Spleen (tissue), 11 donors: ENCODE measurements at regions not wholly inside any gene's neighbourhood (a gene's known extent, or its start where the extent isn't known, plus 50 kb on each side); places are given as distances from the start of the nearest gene placed in this dataset.

ENCODE experiments used
- DNase-seq: peaks from one replicate; pipeline ENCODE4 v3.0.0-alpha.2; 2020
- H3K27ac ChIP-seq, 8 donors: fragments of 200-600 bp; sonication (generic) in 7 of 8; 1 replicate in 4 of 8; 2 replicates in 4 of 8; pipeline versions ENCODE4 v1.5.0 to v1.8.0; 2016 to 2021; ENCODE audit warnings: inconsistent platforms in 4 of 8, mild to moderate bottlenecking in 4 of 8, moderate library complexity in 1 of 8
- H3K27me3 ChIP-seq, 7 donors: fragments of 200-600 bp; sonication (generic) in 6 of 7; replicated peaks in 1 of 7; 1 replicate in 4 of 7; 2 replicates in 3 of 7; pipeline versions ENCODE4 v1.5.0 to v1.8.0; 2016 to 2021; ENCODE audit warnings: inconsistent platforms in 3 of 7, mild to moderate bottlenecking in 1 of 7
- H3K36me3 ChIP-seq, 6 donors: fragments of 200-600 bp; sonication (generic) in 5 of 6; 1 replicate in 4 of 6; 2 replicates in 2 of 6; pipeline versions ENCODE4 v1.5.0 to v1.8.0; 2016 to 2021; ENCODE audit warnings: inconsistent platforms in 2 of 6
- H3K4me1 ChIP-seq, 6 donors: fragments of 200-600 bp; sonication (generic) in 5 of 6; 1 replicate in 3 of 6; 2 replicates in 3 of 6; pipeline versions ENCODE4 v1.5.0 to v1.8.0; 2016 to 2021; ENCODE audit warnings: inconsistent platforms in 3 of 6
- H3K4me3 ChIP-seq, 8 donors: fragments of 200-600 bp; sonication (generic) in 7 of 8; 1 replicate in 4 of 8; 2 replicates in 4 of 8; pipeline versions ENCODE4 v1.5.0 to v1.8.0; 2016 to 2021; ENCODE audit warnings: inconsistent platforms in 4 of 8, mild to moderate bottlenecking in 4 of 8, moderate library complexity in 2 of 8
- H3K9me3 ChIP-seq, 8 donors: fragments of 200-600 bp; sonication (generic) in 7 of 8; 1 replicate in 4 of 8; 2 replicates in 4 of 8; pipeline versions ENCODE4 v1.5.0 to v1.8.0; 2016 to 2021; ENCODE audit warnings: inconsistent platforms in 4 of 8
- POLR2A ChIP-seq, 3 donors: fragments of 450-650 bp; IDR thresholded peaks; one replicate each; pipeline ENCODE4 v1.5.1; 2017; ENCODE audit warnings: antibody characterized with exemption in 3 of 3, mild to moderate bottlenecking in 1 of 3
- POLR2AphosphoS5 ChIP-seq, 3 donors: sonication (generic); formaldehyde crosslinking; IDR thresholded peaks; one replicate each; pipeline ENCODE4 v1.5.1; 2017; ENCODE audit warnings: antibody characterized with exemption in 3 of 3
- WGBS, 5 donors: extraction: QIAGEN DNeasy Blood & Tissue Kit in 3 of 5; methylation state at CpG; one replicate each; pipeline versions ENCODE4 v1.1.5 to v1.1.7; 2013 to 2018; 5-methylcytosine and 5-hydroxymethylcytosine counted together
- intact Hi-C: fragments of 100-400 bp; cut with DNase I; formaldehyde crosslinking; loops from one replicate; pipeline ENCODE4 v1.15.0; 2023; ENCODE audit warnings: low total_unique reads
- TF ChIP-seq, protein P1 (sequence below), 11 experiments: fragments of 200-600 bp in 7 of 11; fragments of 450-650 bp in 4 of 11; sonication (generic) in 4 of 11; IDR thresholded peaks in 8 of 11; conservative IDR thresholded peaks in 3 of 11; 1 replicate in 7 of 11; 2 replicates in 4 of 11; pipeline versions ENCODE4 v1.4.0 to v1.8.0; 2016 to 2021; ENCODE audit warnings: antibody characterized with exemption in 11 of 11, inconsistent platforms in 4 of 11, mild to moderate bottlenecking in 1 of 11
- donor health status: healthy with polysubstance abuse.
- donor health status: DM: no; HTN: no; CAD: no; lungs with moderate emphysema.
- donor health status: DM: no; HTN: no; CAD: no.
- donor health status: Bipolar disorder and iron deficiency.
- donor health status: healthy.
- donor health status: DM: no; HTN: no; CAD: no.
- donor health status: DM: yes; HTN: yes; CAD: no.

DNA sequence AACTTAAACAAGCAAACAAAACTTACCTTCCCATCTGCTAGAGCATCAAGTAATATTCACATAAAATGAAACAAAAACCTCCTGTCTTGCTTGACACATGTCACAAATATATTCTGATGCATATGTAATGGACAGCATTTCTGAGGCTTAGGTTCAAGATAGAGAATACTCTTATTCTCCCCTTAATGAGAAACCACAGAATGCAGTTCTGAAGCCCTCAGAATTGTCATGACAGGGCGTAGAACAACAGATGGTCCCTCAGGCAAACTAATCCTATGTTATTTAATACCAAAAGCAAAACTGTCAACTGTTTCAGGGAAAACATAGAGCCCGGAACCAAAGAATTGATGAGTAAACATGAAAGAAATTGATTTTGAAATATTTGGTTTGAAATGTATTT, 229.9 kb upstream of the RIOK2 start:
- H3K9me3 ChIP-seq, result no peaks in the 10 kb centered on the region
- intact Hi-C loops, result no loop called here
- H3K4me1 ChIP-seq, result no peaks in the 10 kb centered on the region
- H3K36me3 ChIP-seq, result no peaks in the 10 kb centered on the region
- TF ChIP-seq POLR2AphosphoS5 (IDR thresholded peaks at IDR 0.05) (no peak), POLR2A (IDR thresholded peaks at IDR 0.05) (no peak)
- TF ChIP-seq, protein P1, sequence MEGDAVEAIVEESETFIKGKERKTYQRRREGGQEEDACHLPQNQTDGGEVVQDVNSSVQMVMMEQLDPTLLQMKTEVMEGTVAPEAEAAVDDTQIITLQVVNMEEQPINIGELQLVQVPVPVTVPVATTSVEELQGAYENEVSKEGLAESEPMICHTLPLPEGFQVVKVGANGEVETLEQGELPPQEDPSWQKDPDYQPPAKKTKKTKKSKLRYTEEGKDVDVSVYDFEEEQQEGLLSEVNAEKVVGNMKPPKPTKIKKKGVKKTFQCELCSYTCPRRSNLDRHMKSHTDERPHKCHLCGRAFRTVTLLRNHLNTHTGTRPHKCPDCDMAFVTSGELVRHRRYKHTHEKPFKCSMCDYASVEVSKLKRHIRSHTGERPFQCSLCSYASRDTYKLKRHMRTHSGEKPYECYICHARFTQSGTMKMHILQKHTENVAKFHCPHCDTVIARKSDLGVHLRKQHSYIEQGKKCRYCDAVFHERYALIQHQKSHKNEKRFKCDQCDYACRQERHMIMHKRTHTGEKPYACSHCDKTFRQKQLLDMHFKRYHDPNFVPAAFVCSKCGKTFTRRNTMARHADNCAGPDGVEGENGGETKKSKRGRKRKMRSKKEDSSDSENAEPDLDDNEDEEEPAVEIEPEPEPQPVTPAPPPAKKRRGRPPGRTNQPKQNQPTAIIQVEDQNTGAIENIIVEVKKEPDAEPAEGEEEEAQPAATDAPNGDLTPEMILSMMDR (IDR thresholded peaks at IDR 0.05 in 8 of 11, conservative IDR thresholded peaks at IDR 0.05 in 3 of 11), result no peak
- no peaks in the 10 kb centered on the region for H3K27me3 ChIP-seq
- DNase-seq, result no peak
- WGBS, 5 donors, result 78 to 91% (median 84%) methylated on average over 2 of the region's 2 CpGs
- no peak overlapping the region for H3K27ac ChIP-seq
- no peak overlapping the region for H3K4me3 ChIP-seq

DNA sequence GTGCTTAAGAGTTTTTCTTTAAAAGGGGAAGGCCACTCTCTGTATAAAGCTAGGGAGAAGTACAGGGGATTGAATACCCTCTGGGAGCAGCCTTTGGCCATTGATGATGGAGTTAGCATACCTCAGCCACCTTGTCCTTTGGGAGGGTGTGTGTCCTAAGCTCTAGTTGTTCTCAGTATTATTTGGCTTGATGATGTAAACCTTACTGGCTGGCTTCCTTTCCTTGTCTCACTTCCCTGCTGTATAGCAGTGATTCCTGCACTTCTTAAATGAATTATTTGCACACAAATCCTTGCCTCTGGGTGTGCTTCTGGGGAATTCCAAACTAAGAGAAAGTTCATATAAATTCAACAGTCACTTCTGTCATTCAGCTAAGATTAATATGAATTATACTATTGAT, 234.9 kb upstream of the RIOK2 start:
- intact Hi-C loops, result no loop called here
- Histone ChIP-seq H3K27ac (no peak overlapping the region), H3K27me3 (no peaks in the 10 kb centered on the region), H3K4me3 (no peak overlapping the region), H3K9me3 (no peaks in the 10 kb centered on the region), H3K36me3 (no peaks in the 10 kb centered on the region), H3K4me1 (no peaks in the 10 kb centered on the region)
- no peak for TF ChIP-seq POLR2AphosphoS5 (IDR thresholded peaks at IDR 0.05)
- no peak for DNase-seq

DNA sequence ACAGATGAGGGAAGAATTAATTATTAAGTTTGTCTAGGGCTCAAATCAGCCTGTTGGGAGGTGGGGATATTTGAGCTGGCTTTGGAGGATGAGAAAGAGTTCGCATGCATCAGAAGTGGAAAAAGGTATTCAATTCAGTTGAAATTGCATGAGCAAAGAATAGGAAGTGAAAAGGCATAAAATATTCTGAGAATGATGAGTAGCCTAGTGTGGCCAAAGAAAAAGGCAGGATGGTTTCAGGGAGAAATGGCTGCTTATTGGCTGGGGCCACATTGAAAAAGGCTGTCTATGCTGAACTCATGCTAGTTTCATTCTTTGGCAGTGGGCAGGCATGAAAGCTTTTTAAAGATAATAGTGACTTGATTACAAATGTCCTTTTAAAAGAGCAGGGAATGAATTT, 235.4 kb upstream of the RIOK2 start:
- 0 to 95% (median 53%) methylated on average over 1 of the region's 1 CpG for WGBS, 5 donors

DNA sequence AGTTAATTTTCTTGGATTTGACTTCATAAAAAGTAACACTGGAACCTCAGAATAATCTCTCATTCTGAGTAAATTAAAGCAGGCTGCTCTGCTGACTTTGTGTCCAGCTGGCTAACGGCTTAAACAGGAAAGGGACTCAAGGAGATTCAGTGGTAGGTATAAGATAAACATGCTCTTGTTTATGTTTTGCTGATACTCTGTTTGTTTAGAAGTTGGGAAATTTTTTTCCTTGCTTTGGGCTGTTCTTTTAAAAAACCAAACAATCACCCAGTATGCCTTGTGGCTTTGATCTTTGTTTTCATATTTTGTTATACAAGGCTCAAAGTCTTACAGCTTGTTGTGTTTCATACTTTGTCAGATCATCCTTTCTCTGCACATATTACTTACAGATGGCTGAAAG, 237.6 kb upstream of the RIOK2 start:
- DNase-seq, result no peak
- Histone ChIP-seq H3K36me3 (no peaks in the 10 kb centered on the region), H3K27ac (no peak overlapping the region), H3K4me3 (no peak overlapping the region), H3K27me3 (no peaks in the 10 kb centered on the region), H3K4me1 (no peaks in the 10 kb centered on the region), H3K9me3 (no peaks in the 10 kb centered on the region)
- intact Hi-C loops, result no loop called here
- WGBS, 5 donors, result 49 to 83% (median 61%) methylated on average over 1 of the region's 1 CpG
- no peak for TF ChIP-seq POLR2A (IDR thresholded peaks at IDR 0.05)
- TF ChIP-seq, protein P1 (IDR thresholded peaks at IDR 0.05 in 8 of 11, conservative IDR thresholded peaks at IDR 0.05 in 3 of 11), result no peak
- TF ChIP-seq POLR2AphosphoS5 (IDR thresholded peaks at IDR 0.05), result no peak

More for the DNA sequence above, 235.4 kb upstream of the RIOK2 start:
- intact Hi-C loops, result no loop called here
- H3K36me3 ChIP-seq, result no peaks in the 10 kb centered on the region
- no peak for DNase-seq
- H3K9me3 ChIP-seq, result no peaks in the 10 kb centered on the region
- no peak overlapping the region for H3K4me3 ChIP-seq
- TF ChIP-seq, protein P1 (IDR thresholded peaks at IDR 0.05 in 8 of 11, conservative IDR thresholded peaks at IDR 0.05 in 3 of 11), result no peak
- TF ChIP-seq POLR2A (IDR thresholded peaks at IDR 0.05) (no peak), POLR2AphosphoS5 (IDR thresholded peaks at IDR 0.05) (no peak)
- H3K4me1 ChIP-seq, result no peaks in the 10 kb centered on the region
- no peak overlapping the region for H3K27ac ChIP-seq
- H3K27me3 ChIP-seq, result no peaks in the 10 kb centered on the region

DNA sequence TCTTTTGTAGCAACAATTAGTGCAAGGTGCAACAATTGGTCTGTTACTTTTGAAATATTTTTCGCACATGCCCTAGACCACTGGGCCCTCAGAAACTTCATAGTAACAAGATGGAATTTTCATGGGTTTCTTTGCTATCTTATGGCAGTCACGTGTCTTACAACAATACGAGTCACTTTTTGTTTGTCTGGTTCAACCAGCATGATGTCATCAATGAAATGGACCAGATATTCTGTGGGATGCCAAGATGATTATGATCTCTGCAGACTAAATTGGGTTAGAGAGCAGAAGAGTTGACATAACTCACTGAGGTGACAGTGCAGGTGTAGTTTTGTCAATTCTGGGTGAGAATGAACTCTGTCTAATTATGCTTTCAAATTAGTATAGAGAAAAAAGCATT, 239.6 kb upstream of the RIOK2 start:
- 65 to 93% (median 87%) methylated on average over 3 of the region's 3 CpGs for WGBS, 5 donors
- TF ChIP-seq POLR2A (IDR thresholded peaks at IDR 0.05), result no peak
- TF ChIP-seq POLR2AphosphoS5 (IDR thresholded peaks at IDR 0.05), result no peak
- TF ChIP-seq, protein P1 (IDR thresholded peaks at IDR 0.05 in 8 of 11, conservative IDR thresholded peaks at IDR 0.05 in 3 of 11), result no peak

More for the DNA sequence above, 239.6 kb upstream of the RIOK2 start:
- Histone ChIP-seq H3K9me3 (no peaks in the 10 kb centered on the region), H3K4me1 (no peaks in the 10 kb centered on the region), H3K27ac (no peak overlapping the region), H3K27me3 (no peaks in the 10 kb centered on the region), H3K36me3 (no peaks in the 10 kb centered on the region), H3K4me3 (no peak overlapping the region)
- intact Hi-C loops, result no loop called here
- DNase-seq, result no peak
